ENCODE measurements at regions not wholly inside any gene's neighbourhood (a gene's known extent, or its start where the extent isn't known, plus 50 kb on each side); places are given as distances from the start of the nearest gene placed in this dataset.

DNA sequence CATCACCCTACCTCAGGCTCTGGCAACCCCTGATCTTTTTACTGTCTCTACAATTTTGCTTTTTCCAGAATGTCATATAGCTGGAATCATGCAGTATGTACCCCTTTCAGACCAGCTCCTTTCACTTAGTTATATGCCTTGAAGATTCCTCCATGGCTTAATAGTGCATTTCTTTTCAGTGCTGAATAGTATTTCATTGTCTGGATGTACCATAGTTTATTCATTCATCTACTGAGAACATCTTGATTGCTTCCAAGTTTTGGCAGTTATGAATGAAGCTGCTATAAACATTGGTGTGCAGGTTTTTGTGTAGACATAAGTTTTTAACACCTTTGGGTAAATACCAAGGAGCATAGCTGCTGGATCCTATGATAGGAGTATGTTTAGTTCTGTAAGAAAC, 50.8 kb upstream of the ANP32A start:
- DNase-seq (ENCODE audit: low spot score): no peak

DNA sequence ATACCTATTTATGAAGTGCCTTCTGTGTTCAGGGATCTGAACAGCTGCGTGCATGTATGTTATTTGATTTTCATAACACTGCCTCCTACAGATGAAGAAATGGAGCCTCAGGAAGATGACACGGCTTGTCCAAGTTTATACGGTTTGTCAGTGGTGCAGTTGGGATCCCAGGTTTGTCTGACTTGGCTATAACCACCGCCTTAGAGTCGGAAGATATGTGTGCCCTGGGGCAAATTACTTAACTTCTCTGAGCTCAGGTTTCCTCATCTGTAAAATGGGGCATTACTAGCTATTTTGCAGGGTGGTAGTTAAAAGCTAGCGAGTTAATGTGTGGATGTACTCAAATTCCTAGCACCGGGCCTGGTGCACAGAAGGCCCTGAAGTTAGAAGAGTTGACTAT, 54.1 kb upstream of the ANP32A start:
- no peak for DNase-seq (ENCODE audit: low spot score)

DNA sequence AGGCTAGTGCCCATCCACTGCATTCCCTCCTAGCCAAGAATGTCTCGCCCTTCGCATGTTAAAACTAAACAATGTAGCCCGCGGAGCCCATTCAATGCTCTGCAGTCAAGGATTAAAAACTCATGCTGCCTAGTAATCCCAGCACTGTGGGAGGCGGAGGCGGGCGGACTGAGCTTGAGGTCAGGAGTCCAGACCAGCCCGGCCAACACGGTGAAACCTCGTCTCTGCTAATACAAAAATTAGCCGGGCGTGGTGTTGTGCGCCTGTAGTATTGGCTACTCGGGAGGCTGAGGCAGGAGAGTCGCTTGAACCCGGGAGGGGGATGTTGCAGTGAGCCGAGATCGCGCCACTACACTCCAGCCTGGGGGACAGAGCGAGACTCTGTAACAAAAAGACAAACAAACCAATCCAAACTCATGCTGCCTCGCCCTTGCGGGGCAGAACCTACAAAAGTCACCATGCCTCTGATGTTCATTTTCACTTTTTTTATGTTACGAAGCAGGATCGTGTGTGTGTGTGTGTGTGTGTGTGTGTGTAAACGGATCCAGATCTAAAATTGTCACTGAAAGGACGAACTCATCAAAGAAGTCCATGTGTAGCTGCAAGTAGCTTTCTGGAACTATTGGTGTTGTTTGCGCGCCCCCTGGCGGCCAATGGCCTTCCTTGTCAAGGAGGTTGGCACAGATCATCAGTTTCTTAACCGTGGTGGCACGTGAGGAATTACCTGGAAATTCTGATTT, 54.8 kb upstream of the SPESP1 start:
- DNase-seq (ENCODE audit: low spot score): peak; percentile 91

DNA sequence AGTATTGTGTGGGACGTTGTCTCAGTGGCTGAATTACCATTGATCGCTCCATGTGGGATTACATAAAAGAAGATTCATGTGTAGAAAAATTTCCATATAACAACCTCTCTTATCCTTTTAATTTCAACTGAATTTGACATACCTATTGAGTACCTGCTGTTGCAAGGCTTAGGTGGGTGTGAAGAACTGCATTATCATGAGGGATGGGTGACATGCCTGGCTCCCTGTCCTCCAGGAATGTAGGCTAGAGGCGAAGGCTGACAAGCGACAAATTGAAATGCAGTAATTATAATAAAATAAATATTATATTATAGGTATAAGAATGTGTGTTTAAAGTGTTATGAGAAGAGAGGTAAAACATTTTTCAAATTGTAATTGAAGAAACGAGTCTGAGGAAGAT, 52.7 kb upstream of the SPESP1 start:
- DNase-seq (ENCODE audit: low spot score): no peak

DNA sequence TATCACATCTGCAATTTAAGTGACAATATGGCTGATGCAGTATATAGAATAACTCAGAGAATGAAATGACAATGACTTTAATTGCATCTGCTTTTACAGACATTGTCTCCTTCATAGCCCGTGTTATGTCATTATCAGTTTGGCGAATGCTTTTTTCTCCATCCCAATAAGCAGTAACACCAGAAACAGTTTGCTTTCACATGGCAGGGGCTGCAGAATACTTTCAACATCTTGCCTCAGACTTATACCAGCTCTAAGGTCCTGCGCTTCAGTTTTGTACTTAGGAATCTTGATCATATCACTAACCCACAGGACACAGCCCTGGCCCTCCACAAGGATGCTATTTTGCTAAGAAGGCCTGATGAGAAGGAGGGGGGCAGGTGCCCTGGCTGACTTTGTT, 49.9 kb upstream of the SPESP1 start:
- DNase-seq (ENCODE audit: low spot score): no peak

Measured in mucosa of gallbladder (tissue), 1 donor.